HG02973 (cell line): ENCODE measurements at regions not wholly inside any gene's neighbourhood (a gene's known extent, or its start where the extent isn't known, plus 50 kb on each side); places are given as distances from the start of the nearest gene placed in this dataset.
"Not testable (repeated sequence)": the region's sequence is repeated elsewhere in the genome, so short reads cannot be mapped to it uniquely, and the experiment has no call there.

Experiments
- ATAC-seq: cut with Tn5 transposase; IDR thresholded peaks from one replicate; pipeline ENCODE4 v1.9.1; 2021; ENCODE audit warnings: moderate library complexity; ENCODE audit not compliant: unreplicated experiment

- ATAC-seq: no peak
Measured at GRCh38 chr7:66502230-66503035, 126.2 kb upstream of the KCTD7 start.

GRCh38 chr7:66503036-66503370, 125.7 kb upstream of the KCTD7 start:
- ATAC-seq: no peak

- no peak for ATAC-seq
Measured at GRCh38 chr7:66503551-66504031, 125.1 kb upstream of the KCTD7 start.

GRCh38 chr7:66504131-66504530, 124.5 kb upstream of the KCTD7 start:
- no peak for ATAC-seq

- ATAC-seq: no peak
Measured at GRCh38 chr7:66505009-66505408, 123.7 kb upstream of the KCTD7 start.

- no peak for ATAC-seq
Measured at GRCh38 chr7:66505531-66506451, 122.9 kb upstream of the KCTD7 start.

- ATAC-seq: not testable (repeated sequence)
Measured at GRCh38 chr7:66506703-66507102, 122.0 kb upstream of the KCTD7 start.

GRCh38 chr7:66507764-66508296, 120.9 kb upstream of the KCTD7 start:
- no peak for ATAC-seq

- no peak for ATAC-seq
Measured at GRCh38 chr7:66508431-66508830, 120.2 kb upstream of the KCTD7 start.

- no peak for ATAC-seq
Measured at GRCh38 chr7:66514050-66514449, 114.6 kb upstream of the KCTD7 start.

GRCh38 chr7:66517212-66517909, 111.3 kb upstream of the KCTD7 start:
- no peak for ATAC-seq

- no peak for ATAC-seq
Measured at GRCh38 chr7:66518151-66518691, 110.5 kb upstream of the KCTD7 start.

GRCh38 chr7:66521675-66522074, 107.0 kb upstream of the KCTD7 start:
- no peak for ATAC-seq

GRCh38 chr7:66522518-66522917, 106.2 kb upstream of the KCTD7 start:
- no peak for ATAC-seq

- ATAC-seq: no peak
Measured at GRCh38 chr7:66523409-66523808, 105.3 kb upstream of the KCTD7 start.

- ATAC-seq: no peak
Measured at GRCh38 chr7:66524738-66525137, 103.9 kb upstream of the KCTD7 start.

GRCh38 chr7:66526782-66527181, 101.9 kb upstream of the KCTD7 start:
- ATAC-seq: not testable (repeated sequence)

- no peak for ATAC-seq
Measured at GRCh38 chr7:66528652-66529051, 100.0 kb upstream of the KCTD7 start.

- ATAC-seq: no peak
Measured at GRCh38 chr7:66529883-66530610, 98.6 kb upstream of the KCTD7 start.
